ENCODE measurements at regions not wholly inside any gene's neighbourhood (a gene's known extent, or its start where the extent isn't known, plus 50 kb on each side); places are given as distances from the start of the nearest gene placed in this dataset.

DNA sequence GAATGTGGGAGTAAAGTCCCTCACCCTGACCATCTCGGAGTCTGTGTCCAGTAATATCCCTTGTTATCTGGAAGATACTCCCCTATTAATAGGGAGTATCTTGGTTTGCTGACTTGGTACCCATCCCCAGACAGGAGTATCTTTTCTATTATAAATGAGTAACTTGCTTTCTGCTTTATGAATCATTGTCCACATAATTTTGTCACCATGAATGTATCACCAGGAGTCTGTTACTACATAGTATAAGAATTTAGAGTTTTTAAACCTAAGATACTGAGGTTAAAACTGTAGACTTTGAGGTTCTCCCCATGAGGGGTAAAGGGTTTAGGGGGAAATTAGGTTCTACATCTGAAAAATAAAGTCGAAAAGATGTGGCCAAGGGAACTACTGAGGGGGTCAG lies 175.6 kb downstream of the FCRL5 start:
- TF ChIP-seq, protein P1, sequence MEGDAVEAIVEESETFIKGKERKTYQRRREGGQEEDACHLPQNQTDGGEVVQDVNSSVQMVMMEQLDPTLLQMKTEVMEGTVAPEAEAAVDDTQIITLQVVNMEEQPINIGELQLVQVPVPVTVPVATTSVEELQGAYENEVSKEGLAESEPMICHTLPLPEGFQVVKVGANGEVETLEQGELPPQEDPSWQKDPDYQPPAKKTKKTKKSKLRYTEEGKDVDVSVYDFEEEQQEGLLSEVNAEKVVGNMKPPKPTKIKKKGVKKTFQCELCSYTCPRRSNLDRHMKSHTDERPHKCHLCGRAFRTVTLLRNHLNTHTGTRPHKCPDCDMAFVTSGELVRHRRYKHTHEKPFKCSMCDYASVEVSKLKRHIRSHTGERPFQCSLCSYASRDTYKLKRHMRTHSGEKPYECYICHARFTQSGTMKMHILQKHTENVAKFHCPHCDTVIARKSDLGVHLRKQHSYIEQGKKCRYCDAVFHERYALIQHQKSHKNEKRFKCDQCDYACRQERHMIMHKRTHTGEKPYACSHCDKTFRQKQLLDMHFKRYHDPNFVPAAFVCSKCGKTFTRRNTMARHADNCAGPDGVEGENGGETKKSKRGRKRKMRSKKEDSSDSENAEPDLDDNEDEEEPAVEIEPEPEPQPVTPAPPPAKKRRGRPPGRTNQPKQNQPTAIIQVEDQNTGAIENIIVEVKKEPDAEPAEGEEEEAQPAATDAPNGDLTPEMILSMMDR (conservative IDR thresholded peaks at IDR 0.05; ENCODE audit: low read depth, low read length): no peak
- TF ChIP-seq EZH2 (IDR thresholded peaks at IDR 0.05; ENCODE audit: borderline replicate concordance, low read depth, low read length, poor library complexity, severe bottlenecking): no peak
